K562 (cell line): ENCODE measurements at regions not wholly inside any gene's neighbourhood (a gene's known extent, or its start where the extent isn't known, plus 50 kb on each side); places are given as distances from the start of the nearest gene placed in this dataset.

Experiments
- ATAC-seq: fragments of 200-7000 bp; cut with Tn5 transposase; 3 replicates; pipeline ENCODE4 v1.9.1; 2020; ENCODE audit warnings: moderate library complexity
- BruUV-seq: library from RNA; stranded (reverse); fragments of 400-500 nt; replicated peaks from 2 replicates; lab custom pipeline; 2021; lab: Mats Ljungman, UMichigan
- CTCF ChIA-PET: fragments of 300-600 bp; formaldehyde crosslinking; extraction: SDS; loops from one replicate; lab custom pipeline; 2021; ENCODE audit warnings: low intra/inter-chr PET ratio; lab: Yijun Ruan, JAX
- POLR2A ChIA-PET: fragments of 300-600, 350-650 bp; sonication (Branson Sonifier 250); formaldehyde crosslinking; extraction: SDS; loops from one replicate; lab custom pipeline; 2021; ENCODE audit warnings: antibody characterized with exemption, inconsistent platforms; lab: Yijun Ruan, JAX
- DNase-seq, 4 experiments: peaks; one replicate each; pipeline versions ENCODE4 v3.0.0 to v3.0.0-alpha.2; 2011 to 2018; ENCODE audit warnings: low spot score in 3 of 4, mixed read lengths in 3 of 4; ENCODE audit errors: extremely low read depth in 1 of 4
- FAIRE-seq: peaks from 2 replicates; lab custom pipeline; 2011; peaks lifted over from hg19 to GRCh38; lab: Jason Lieb, UNC
- H2AFZ ChIP-seq: 2 replicates; pipeline ENCODE4 v1.6.0; 2011; ENCODE audit warnings: low read depth, low read length, control low read depth, inconsistent platforms
- H3K27ac ChIP-seq: fragments of 200-600 bp; 3 replicates; pipeline ENCODE4 v1.8.0; 2011; ENCODE audit warnings: low read depth, mild to moderate bottlenecking, control low read depth, inconsistent platforms, low read length, moderate library complexity, mixed read lengths; ENCODE audit errors: extremely low read depth
- H3K27me3 ChIP-seq, 2 experiments: fragments of 300-600 bp in 1 of 2; 2 replicates in 1 of 2; 3 replicates in 1 of 2; pipeline versions ENCODE4 v1.6.0 to v1.8.0; 2011; ENCODE audit warnings: inconsistent platforms in 2 of 2, low read length in 2 of 2, mild to moderate bottlenecking in 1 of 2, mixed read lengths in 1 of 2, moderate library complexity in 1 of 2; ENCODE audit not compliant: control insufficient read depth in 2 of 2, insufficient read depth in 2 of 2
- H3K36me3 ChIP-seq: fragments of 300-600 bp; 3 replicates; pipeline ENCODE4 v1.8.0; 2011; ENCODE audit warnings: mild to moderate bottlenecking, low read length, inconsistent platforms; ENCODE audit not compliant: control insufficient read depth, insufficient read depth
- H3K4me1 ChIP-seq, 2 experiments: fragments of 200-600 bp in 1 of 2; replicated peaks in 1 of 2; 2 replicates in 1 of 2; 3 replicates in 1 of 2; pipeline versions ENCODE4 v1.5.1 to v1.8.0; 2011; ENCODE audit warnings: inconsistent platforms in 2 of 2, low read length in 2 of 2, mild to moderate bottlenecking in 1 of 2, mixed read lengths in 1 of 2, moderate library complexity in 1 of 2; ENCODE audit not compliant: control insufficient read depth in 2 of 2, insufficient read depth in 2 of 2
- H3K4me2 ChIP-seq: 2 replicates; pipeline ENCODE4 v1.6.1; 2011; ENCODE audit warnings: low read length, control low read depth, inconsistent platforms, mixed read lengths; ENCODE audit not compliant: insufficient read depth
- H3K4me3 ChIP-seq: fragments of 200-600 bp; sonication (generic), shearing (Covaris generic); 2 replicates; pipeline ENCODE4 v1.5.1; 2016; ENCODE audit warnings: control low read depth, inconsistent platforms
- H3K79me2 ChIP-seq: fragments of 200-600 bp; 3 replicates; pipeline ENCODE4 v1.8.0; 2011; ENCODE audit warnings: low read length, inconsistent platforms; ENCODE audit not compliant: control insufficient read depth, insufficient read depth
- H3K9ac ChIP-seq, 2 experiments: 2 replicates each; pipeline versions ENCODE4 v1.6.0 to v1.6.1; 2011; ENCODE audit warnings: low read depth in 2 of 2, low read length in 2 of 2, control low read depth in 1 of 2, inconsistent platforms in 1 of 2, mild to moderate bottlenecking in 1 of 2, mixed read lengths in 1 of 2; ENCODE audit not compliant: insufficient read depth in 1 of 2
- H3K9me1 ChIP-seq: one replicate; pipeline ENCODE4 v1.6.0; 2011; ENCODE audit warnings: inconsistent platforms, mild to moderate bottlenecking, low read length, moderate library complexity; ENCODE audit not compliant: control insufficient read depth, insufficient read depth
- H3K9me3 ChIP-seq: replicated peaks from 2 replicates; pipeline ENCODE4 v1.5.1; 2011; ENCODE audit warnings: low read depth, low read length, inconsistent platforms; ENCODE audit not compliant: control insufficient read depth, insufficient read depth
- H4K20me1 ChIP-seq: replicated peaks from 2 replicates; pipeline ENCODE4 v1.6.1; 2011; ENCODE audit warnings: low read length, inconsistent platforms, mixed read lengths; ENCODE audit not compliant: control insufficient read depth, insufficient read depth
- DIDO1 ChIP-seq: fragments of 450-650 bp; IDR thresholded peaks from 2 replicates; pipeline ENCODE4 v1.6.1; 2016; ENCODE audit warnings: low read depth, missing biosample characterization, missing genetic modification characterization
- MCM7 ChIP-seq, 2 experiments: fragments of 450-650 bp; IDR thresholded peaks; 2 replicates each; pipeline ENCODE4 v1.6.1; 2016 to 2018
- NFRKB ChIP-seq: fragments of 450-650 bp; IDR thresholded peaks from 2 replicates; pipeline ENCODE4 v1.6.1; 2016; ENCODE audit warnings: low read depth
- ZNF592 ChIP-seq: fragments of 450-650 bp; IDR thresholded peaks from 2 replicates; pipeline ENCODE4 v1.6.1; 2017; ENCODE audit warnings: antibody characterized with exemption, mild to moderate bottlenecking
- WGBS: fragments of 100-300 bp; shearing (Covaris generic); methylation state at CpG from one replicate; pipeline ENCODE4 v1.1.6; 2016; ENCODE audit warnings: low coverage, mixed read lengths; ENCODE audit not compliant: insufficient coverage; ENCODE audit errors: missing lambda C conversion rate; 5-methylcytosine and 5-hydroxymethylcytosine counted together
- in situ Hi-C: fragments of 300-500 bp; cut with MboI; formaldehyde crosslinking; loops from 4 replicates; pipeline ENCODE4 v1.15.0; 2018; ENCODE audit warnings: inconsistent platforms, mixed read lengths
- intact Hi-C: fragments of 100-400 bp; cut with micrococcal nuclease; formaldehyde crosslinking; loops from 2 replicates; pipeline ENCODE4 v1.14.2; 2022

DNA sequence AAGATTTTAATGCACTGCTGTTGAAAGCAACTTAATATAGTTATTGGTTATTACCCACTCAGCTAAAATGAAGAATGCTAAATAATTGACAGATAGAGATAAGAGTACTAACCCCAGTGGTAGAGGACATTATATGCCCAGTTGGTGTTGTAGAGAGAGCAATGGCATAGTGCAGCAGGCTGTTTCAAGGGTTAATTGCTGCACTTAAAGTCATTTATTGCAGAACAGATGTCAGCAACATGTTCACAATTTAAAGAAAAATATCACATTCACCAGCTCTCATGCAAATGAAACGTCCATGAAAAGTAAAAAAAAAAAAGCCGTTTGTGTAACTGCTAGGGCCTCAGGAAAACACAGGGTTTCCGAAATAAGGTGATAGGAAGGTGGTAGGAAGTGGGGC is 254.6 kb downstream of the MTRR start:
- ChIA-PET POLR2A (no interaction called here), CTCF (no interaction called here)
- Histone ChIP-seq H4K20me1 (no peaks in the 10 kb centered on the region), H3K4me2 (no peak overlapping the region), H3K9me3 (no peaks in the 10 kb centered on the region), H3K79me2 (no peaks in the 10 kb centered on the region), H2AFZ (no peak overlapping the region), H3K4me1 (no peaks in the 10 kb centered on the region), H3K27ac (no peak overlapping the region), H3K9ac (no peak overlapping the region), H3K4me3 (no peak overlapping the region), H3K27me3 (no peaks in the 10 kb centered on the region), H3K36me3 (no peaks in the 10 kb centered on the region), H3K9me1 (no peaks in the 10 kb centered on the region)
- intact Hi-C loops, result no loop called here
- BruUV-seq, result no TSS peak
- ATAC-seq (no peak), FAIRE-seq (no peak), DNase-seq (no peak)
- in situ Hi-C loops, result no loop called here
- TF ChIP-seq DIDO1 (tag) (no peak), NFRKB (no peak), MCM7 (IDR thresholded peaks at IDR 0.05) (no peak), ZNF592 (no peak)
- 4% methylated on average over 3 of the region's 3 CpGs for WGBS
